HAP-1 (cell line): ENCODE measurements at regions not wholly inside any gene's neighbourhood (a gene's known extent, or its start where the extent isn't known, plus 50 kb on each side); places are given as distances from the start of the nearest gene placed in this dataset.

Experiments used
- DNase-seq, 2 experiments: peaks; one replicate each; pipeline ENCODE4 v3.0.0-alpha.2; 2016 to 2020; ENCODE audit warnings: low spot score in 2 of 2
- H3K27me3 ChIP-seq: fragments of 250-450 bp; sonication (Bioruptor Pico); 2 replicates; pipeline ENCODE4 v1.5.1; 2020; ENCODE audit warnings: low read depth, mild to moderate bottlenecking, moderate library complexity
- H3K36me3 ChIP-seq: fragments of 250-450 bp; sonication (Bioruptor Pico); replicated peaks from 2 replicates; pipeline ENCODE4 v1.5.1; 2020; ENCODE audit warnings: mild to moderate bottlenecking
- H3K4me1 ChIP-seq: fragments of 250-450 bp; sonication (Bioruptor Pico); 2 replicates; pipeline ENCODE4 v1.5.1; 2020; ENCODE audit warnings: mild to moderate bottlenecking
- H3K4me3 ChIP-seq: fragments of 250-450 bp; sonication (Bioruptor Pico); 2 replicates; pipeline ENCODE4 v1.5.1; 2020; ENCODE audit warnings: mild to moderate bottlenecking, moderate library complexity
- H3K9me3 ChIP-seq: fragments of 250-450 bp; sonication (Bioruptor Pico); 2 replicates; pipeline ENCODE4 v1.5.1; 2020; ENCODE audit warnings: mild to moderate bottlenecking, moderate library complexity
- in situ Hi-C: fragments of 300-500 bp; cut with MboI; formaldehyde crosslinking; loops from 3 replicates; pipeline ENCODE4 v1.14.3; 2020; ENCODE audit warnings: low sequenced_read_pairs, inconsistent platforms, mixed read lengths

- Histone ChIP-seq H3K4me1 (no peaks in the 10 kb centered on the region), H3K4me3 (no peak overlapping the region), H3K9me3 (no peaks in the 10 kb centered on the region), H3K27me3 (no peaks in the 10 kb centered on the region), H3K36me3 (no peaks in the 10 kb centered on the region)
- no peak for DNase-seq
- in situ Hi-C loops: no loop called here
Observed at GRCh38 chr5:139733698-139734538, 61.7 kb upstream of the PSD2 start.

GRCh38 chr5:139734539-139734916 lies 61.1 kb upstream of the PSD2 start:
- Histone ChIP-seq H3K4me1 (no peaks in the 10 kb centered on the region), H3K4me3 (no peak overlapping the region), H3K27me3 (no peaks in the 10 kb centered on the region), H3K9me3 (no peaks in the 10 kb centered on the region), H3K36me3 (no peaks in the 10 kb centered on the region)
- in situ Hi-C loops: no loop called here
- no peak for DNase-seq

- H3K4me1 ChIP-seq: no peaks in the 10 kb centered on the region
- no peak for DNase-seq
- in situ Hi-C loops: no loop called here
- no peaks in the 10 kb centered on the region for H3K36me3 ChIP-seq
- H3K4me3 ChIP-seq: no peak overlapping the region
- H3K27me3 ChIP-seq: no peaks in the 10 kb centered on the region
- H3K9me3 ChIP-seq: no peaks in the 10 kb centered on the region
Observed at GRCh38 chr5:139738193-139739149, 57.1 kb upstream of the PSD2 start.

- in situ Hi-C loops: no loop called here
- H3K4me1 ChIP-seq: no peaks in the 10 kb centered on the region
- no peaks in the 10 kb centered on the region for H3K36me3 ChIP-seq
- DNase-seq: no peak
- no peak overlapping the region for H3K4me3 ChIP-seq
- no peaks in the 10 kb centered on the region for H3K9me3 ChIP-seq
- no peaks in the 10 kb centered on the region for H3K27me3 ChIP-seq
Observed at GRCh38 chr5:139739150-139739974, 56.2 kb upstream of the PSD2 start.

- no peaks in the 10 kb centered on the region for H3K27me3 ChIP-seq
- no peak overlapping the region for H3K4me3 ChIP-seq
- no peaks in the 10 kb centered on the region for H3K9me3 ChIP-seq
- H3K36me3 ChIP-seq: no peaks in the 10 kb centered on the region
- DNase-seq: no peak
- H3K4me1 ChIP-seq: no peaks in the 10 kb centered on the region
- in situ Hi-C loops: no loop called here
Observed at GRCh38 chr5:139740138-139740991, 55.2 kb upstream of the PSD2 start.

GRCh38 chr5:139740992-139741672 lies 54.5 kb upstream of the PSD2 start:
- no peaks in the 10 kb centered on the region for H3K4me1 ChIP-seq
- H3K4me3 ChIP-seq: no peak overlapping the region
- no peak for DNase-seq
- H3K36me3 ChIP-seq: no peaks in the 10 kb centered on the region
- no peaks in the 10 kb centered on the region for H3K27me3 ChIP-seq
- no peaks in the 10 kb centered on the region for H3K9me3 ChIP-seq
- in situ Hi-C loops: no loop called here

- H3K27me3 ChIP-seq: no peaks in the 10 kb centered on the region
- no peak overlapping the region for H3K4me3 ChIP-seq
Observed at GRCh38 chr5:139741823-139742172, 53.8 kb upstream of the PSD2 start.

GRCh38 chr5:139742173-139742903 lies 53.3 kb upstream of the PSD2 start:
- in situ Hi-C loops: no loop called here
- H3K4me1 ChIP-seq: peaks cover 4% of the 10 kb centered on the region
- DNase-seq: no peak
- no peak overlapping the region for H3K4me3 ChIP-seq
- no peaks in the 10 kb centered on the region for H3K36me3 ChIP-seq
- H3K9me3 ChIP-seq: no peaks in the 10 kb centered on the region
- no peaks in the 10 kb centered on the region for H3K27me3 ChIP-seq

More at GRCh38 chr5:139741823-139742172, 53.8 kb upstream of the PSD2 start:
- Histone ChIP-seq H3K36me3 (no peaks in the 10 kb centered on the region), H3K9me3 (no peaks in the 10 kb centered on the region), H3K4me1 (no peaks in the 10 kb centered on the region)
- DNase-seq: no peak
- in situ Hi-C loops: no loop called here

GRCh38 chr5:139743001-139743771 lies 52.4 kb upstream of the PSD2 start:
- no peak overlapping the region for H3K4me3 ChIP-seq
- DNase-seq: no peak
- no peaks in the 10 kb centered on the region for H3K27me3 ChIP-seq
- no peaks in the 10 kb centered on the region for H3K9me3 ChIP-seq
- H3K4me1 ChIP-seq: peaks cover 12% of the 10 kb centered on the region
- H3K36me3 ChIP-seq: no peaks in the 10 kb centered on the region
- in situ Hi-C loops: no loop called here

GRCh38 chr5:139743804-139744203 lies 51.8 kb upstream of the PSD2 start:
- Histone ChIP-seq H3K36me3 (no peaks in the 10 kb centered on the region), H3K27me3 (no peaks in the 10 kb centered on the region), H3K4me1 (peaks cover 12% of the 10 kb centered on the region), H3K4me3 (no peak overlapping the region), H3K9me3 (no peaks in the 10 kb centered on the region)
- DNase-seq: no peak
- in situ Hi-C loops: no loop called here

- in situ Hi-C loops: no loop called here
- no peaks in the 10 kb centered on the region for H3K9me3 ChIP-seq
- no peaks in the 10 kb centered on the region for H3K36me3 ChIP-seq
- peaks cover 12% of the 10 kb centered on the region for H3K4me1 ChIP-seq
- DNase-seq: no peak
- no peaks in the 10 kb centered on the region for H3K27me3 ChIP-seq
- H3K4me3 ChIP-seq: no peak overlapping the region
Observed at GRCh38 chr5:139744471-139745131, 51.0 kb upstream of the PSD2 start.
